ENCODE measurements at regions not wholly inside any gene's neighbourhood (a gene's known extent, or its start where the extent isn't known, plus 50 kb on each side); places are given as distances from the start of the nearest gene placed in this dataset.

DNA sequence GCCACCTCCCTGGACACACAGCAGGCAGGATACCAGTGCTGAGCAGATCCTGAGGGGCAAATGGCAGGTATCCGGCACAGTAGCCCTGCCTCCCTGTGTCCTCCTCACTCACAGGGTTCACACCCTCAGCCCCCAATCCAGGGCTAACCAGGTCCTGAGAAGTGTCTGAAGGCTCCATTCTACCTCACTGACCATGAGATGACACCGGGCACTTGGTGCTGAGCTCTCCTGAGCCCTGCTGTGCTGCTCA, 115.4 kb upstream of the ATP2B2 start:
- Histone ChIP-seq H3K9me3 (no peaks in the 10 kb centered on the region), H3K27me3 (no peaks in the 10 kb centered on the region), H3K36me3 (no peaks in the 10 kb centered on the region), H3K4me3 (no peak overlapping the region), H3K4me1 (no peaks in the 10 kb centered on the region), H3K27ac (no peak overlapping the region)
- DNase-seq (no peak), ATAC-seq (ENCODE audit: low FRiP score in 2 of 2) (no peak)
- 32 to 50% methylated on average over 1 to 2 of the region's 2 CpGs for WGBS, 2 donors
- no peak for TF ChIP-seq EP300 (IDR thresholded peaks at IDR 0.05)
- TF ChIP-seq CTCF (IDR thresholded peaks at IDR 0.05) = no peak
- no peak for TF ChIP-seq POLR2AphosphoS5 (IDR thresholded peaks at IDR 0.05)
- no peak for TF ChIP-seq POLR2A (IDR thresholded peaks at IDR 0.05)

DNA sequence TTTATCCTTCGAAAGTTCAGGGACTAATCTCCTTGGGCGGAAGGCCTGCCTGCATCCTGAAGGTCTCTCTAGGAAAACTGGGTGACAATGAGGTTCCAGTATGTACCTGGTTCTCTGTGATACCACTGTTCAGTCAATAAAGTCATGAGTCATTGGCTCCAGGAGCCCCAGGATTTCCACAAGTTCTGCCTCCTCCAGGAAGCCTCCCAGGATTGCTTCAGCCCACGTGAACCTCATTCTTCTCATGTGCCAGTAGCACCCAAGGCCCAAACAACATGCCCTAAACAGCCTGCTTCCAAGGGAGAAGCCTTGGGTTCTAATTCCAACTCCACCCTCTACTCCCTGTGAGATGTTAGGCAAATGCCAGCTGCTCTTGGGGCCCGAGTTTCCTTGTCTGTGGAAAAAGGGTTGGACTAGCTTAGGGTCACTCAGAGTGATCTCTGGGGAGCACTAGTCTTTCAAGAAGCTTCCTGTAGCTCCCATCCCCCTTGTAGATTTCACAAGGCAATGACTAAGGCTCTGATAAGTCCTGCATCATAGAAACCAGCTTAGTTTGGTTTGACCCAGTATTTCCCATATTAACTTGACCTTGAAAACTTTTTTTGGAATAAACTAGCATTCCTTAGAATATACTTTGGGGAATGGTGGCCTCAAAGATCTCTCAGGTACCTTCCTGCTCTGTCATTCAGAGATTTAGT, 118.3 kb upstream of the ATP2B2 start:
- WGBS, 2 donors = 77 to 89% methylated on average over 3 to 4 of the region's 4 CpGs
- ATAC-seq (ENCODE audit: low FRiP score in 2 of 2) (no peak), DNase-seq (no peak)
- Histone ChIP-seq H3K9me3 (no peaks in the 10 kb centered on the region), H3K27me3 (no peaks in the 10 kb centered on the region), H3K4me1 (no peaks in the 10 kb centered on the region), H3K36me3 (no peaks in the 10 kb centered on the region), H3K27ac (no peak overlapping the region), H3K4me3 (no peak overlapping the region)
- no peak for TF ChIP-seq POLR2AphosphoS5 (IDR thresholded peaks at IDR 0.05)
- no peak for TF ChIP-seq CTCF (IDR thresholded peaks at IDR 0.05)
- no peak for TF ChIP-seq EP300 (IDR thresholded peaks at IDR 0.05)
- TF ChIP-seq POLR2A (IDR thresholded peaks at IDR 0.05) = no peak

DNA sequence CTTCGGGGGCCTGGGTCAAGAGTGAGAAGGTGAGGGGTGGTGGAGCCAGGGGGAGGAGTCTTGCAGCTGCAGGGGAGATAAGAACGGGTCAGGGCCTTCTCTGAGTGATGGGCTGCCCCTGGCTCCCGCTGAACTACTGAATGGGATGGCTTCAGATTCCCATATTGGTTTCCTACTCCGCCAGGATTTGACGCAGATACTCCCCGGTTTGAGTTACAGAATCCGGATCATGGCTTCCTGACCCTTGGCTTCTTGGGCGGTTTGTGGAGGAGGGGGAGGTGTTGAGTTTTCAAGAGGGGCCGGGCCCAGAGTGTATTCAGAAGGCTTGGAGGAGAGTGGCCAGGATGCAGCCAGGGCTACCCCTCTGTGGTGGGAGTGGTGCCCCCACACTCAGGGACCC, 119.9 kb upstream of the ATP2B2 start:
- Histone ChIP-seq H3K4me1 (no peaks in the 10 kb centered on the region), H3K4me3 (no peak overlapping the region), H3K27me3 (no peaks in the 10 kb centered on the region), H3K36me3 (no peaks in the 10 kb centered on the region), H3K9me3 (no peaks in the 10 kb centered on the region), H3K27ac (no peak overlapping the region)
- 32 to 44% methylated on average over 9 of the region's 9 CpGs for WGBS, 2 donors
- DNase-seq = no peak
- TF ChIP-seq EP300 (IDR thresholded peaks at IDR 0.05) (no peak), CTCF (IDR thresholded peaks at IDR 0.05) (no peak), POLR2A (IDR thresholded peaks at IDR 0.05) (no peak), POLR2AphosphoS5 (IDR thresholded peaks at IDR 0.05) (no peak)
- no peak for ATAC-seq (ENCODE audit: low FRiP score in 2 of 2)

- no peak for ATAC-seq (ENCODE audit: low FRiP score in 2 of 2)
- Histone ChIP-seq H3K36me3 (no peaks in the 10 kb centered on the region), H3K9me3 (no peaks in the 10 kb centered on the region), H3K27me3 (no peaks in the 10 kb centered on the region), H3K4me1 (no peaks in the 10 kb centered on the region), H3K4me3 (no peak overlapping the region), H3K27ac (no peak overlapping the region)
- peak in 1 of 2 donors; percentile 18 for DNase-seq
- 70% methylated on average over 12 to 13 of the region's 13 CpGs for WGBS, 2 donors
- TF ChIP-seq EP300 (IDR thresholded peaks at IDR 0.05) (no peak), POLR2A (IDR thresholded peaks at IDR 0.05) (no peak), CTCF (IDR thresholded peaks at IDR 0.05) (no peak), POLR2AphosphoS5 (IDR thresholded peaks at IDR 0.05) (no peak)
Measured at GRCh38 chr3:10627884-10628572, 122.6 kb upstream of the ATP2B2 start.
